ENCODE measurements at regions not wholly inside any gene's neighbourhood (a gene's known extent, or its start where the extent isn't known, plus 50 kb on each side); places are given as distances from the start of the nearest gene placed in this dataset.

- DNase-seq: no peak
These were observed 470.1 kb upstream of the HS3ST1 start for GRCh38 chr4:11898796-11899195.

- DNase-seq: no peak
These were observed 467.1 kb upstream of the HS3ST1 start for GRCh38 chr4:11895766-11896165.

GRCh38 chr4:11894977-11895376 is 466.3 kb upstream of the HS3ST1 start:
- DNase-seq: no peak

GRCh38 chr4:11894221-11894620 is 465.5 kb upstream of the HS3ST1 start:
- DNase-seq: no peak

- no peak for DNase-seq
These were observed 460.4 kb upstream of the HS3ST1 start for GRCh38 chr4:11889099-11889498.

- no peak for DNase-seq
These were observed 453.3 kb upstream of the HS3ST1 start for GRCh38 chr4:11881947-11882346.

GRCh38 chr4:11881364-11881763 is 452.7 kb upstream of the HS3ST1 start:
- DNase-seq: no peak

GRCh38 chr4:11878241-11878640 is 449.5 kb upstream of the HS3ST1 start:
- no peak for DNase-seq

GRCh38 chr4:11876104-11876503 is 447.4 kb upstream of the HS3ST1 start:
- no peak for DNase-seq

GRCh38 chr4:11869191-11869870 is 440.6 kb upstream of the HS3ST1 start:
- no peak for DNase-seq

- no peak for DNase-seq
These were observed 437.7 kb upstream of the HS3ST1 start for GRCh38 chr4:11866391-11866790.

GRCh38 chr4:11860996-11861395 is 432.3 kb upstream of the HS3ST1 start:
- no peak for DNase-seq

- DNase-seq: no peak
These were observed 429.2 kb upstream of the HS3ST1 start for GRCh38 chr4:11857881-11858280.

GRCh38 chr4:11847167-11847566 is 418.5 kb upstream of the HS3ST1 start:
- no peak for DNase-seq

GRCh38 chr4:11843927-11844326 is 415.2 kb upstream of the HS3ST1 start:
- DNase-seq: no peak

GRCh38 chr4:11843340-11843739 is 414.6 kb upstream of the HS3ST1 start:
- no peak for DNase-seq

GRCh38 chr4:11842620-11843263 is 414.0 kb upstream of the HS3ST1 start:
- no peak for DNase-seq

- no peak for DNase-seq
These were observed 411.2 kb upstream of the HS3ST1 start for GRCh38 chr4:11839889-11840288.

GRCh38 chr4:11831739-11832138 is 403.0 kb upstream of the HS3ST1 start:
- no peak for DNase-seq

GRCh38 chr4:11824566-11824965 is 395.9 kb upstream of the HS3ST1 start:
- DNase-seq: no peak

GRCh38 chr4:11821772-11822430 is 393.2 kb upstream of the HS3ST1 start:
- DNase-seq: no peak

- no peak for DNase-seq
These were observed 388.4 kb upstream of the HS3ST1 start for GRCh38 chr4:11817088-11817487.

- DNase-seq: no peak
These were observed 386.1 kb upstream of the HS3ST1 start for GRCh38 chr4:11814758-11815157.

GRCh38 chr4:11813951-11814446 is 385.3 kb upstream of the HS3ST1 start:
- DNase-seq: no peak
